Nephron progenitor cell (in vitro differentiated cells): ENCODE measurements at regions not wholly inside any gene's neighbourhood (a gene's known extent, or its start where the extent isn't known, plus 50 kb on each side); places are given as distances from the start of the nearest gene placed in this dataset.

Experiments used
- DNase-seq: peaks from one replicate; pipeline ENCODE4 v3.0.0; 2021
- H3K27ac Mint-ChIP-seq: 2 replicates; pipeline ENCODE4 v1.8.0; 2021; ENCODE audit warnings: mild to moderate bottlenecking, moderate library complexity, mixed read lengths
- H3K27me3 Mint-ChIP-seq: 2 replicates; pipeline ENCODE4 v1.8.0; 2021; ENCODE audit warnings: mild to moderate bottlenecking, low read depth, mixed read lengths; ENCODE audit not compliant: poor library complexity
- H3K36me3 Mint-ChIP-seq: 2 replicates; pipeline ENCODE4 v1.8.0; 2021; ENCODE audit warnings: low read depth, mixed read lengths
- H3K4me1 Mint-ChIP-seq: 2 replicates; pipeline ENCODE4 v1.8.0; 2021; ENCODE audit warnings: mixed read lengths
- H3K4me3 Mint-ChIP-seq: 2 replicates; pipeline ENCODE4 v1.8.0; 2021; ENCODE audit warnings: mild to moderate bottlenecking, moderate library complexity, mixed read lengths
- H3K9me3 Mint-ChIP-seq: 2 replicates; pipeline ENCODE4 v1.8.0; 2021; ENCODE audit warnings: mild to moderate bottlenecking, moderate library complexity, mixed read lengths
- CTCF ChIP-seq: fragments of 200-600 bp; sonication (generic); IDR thresholded peaks from 2 replicates; pipeline ENCODE4 v1.5.0; 2021; ENCODE audit warnings: antibody characterized with exemption

GRCh38 chr22:47376901-47377505 lies 614.6 kb downstream of the TBC1D22A start:
- Mint-ChIP-seq H3K9me3 (peaks cover 94% of the 10 kb centered on the region), H3K36me3 (peaks cover 9% of the 10 kb centered on the region), H3K4me1 (no peaks in the 10 kb centered on the region), H3K27me3 (peaks cover 8% of the 10 kb centered on the region), H3K27ac (no peak overlapping the region), H3K4me3 (no peak overlapping the region)
- DNase-seq = no peak
- TF ChIP-seq CTCF = no peak

DNA sequence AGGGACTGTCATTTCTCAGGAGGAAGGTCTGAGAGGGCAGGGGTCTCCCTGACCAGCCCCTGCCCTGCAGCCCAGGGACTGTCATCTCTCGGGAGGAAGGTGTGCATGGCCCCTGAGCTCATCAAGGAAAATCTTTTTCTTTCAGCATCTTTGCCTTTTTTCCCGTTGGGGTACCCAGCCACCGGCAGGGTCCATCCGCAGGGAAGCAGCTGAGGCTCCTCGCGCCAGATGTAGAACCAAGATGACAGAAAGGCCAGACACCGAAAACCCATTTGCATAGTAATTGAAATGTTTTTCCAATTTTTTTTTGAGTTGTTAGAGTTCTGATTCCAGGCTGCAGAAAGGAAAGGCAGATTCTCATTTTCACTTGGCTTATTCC lies 613.9 kb downstream of the TBC1D22A start:
- H3K4me3 Mint-ChIP-seq = no peak overlapping the region
- peaks cover 8% of the 10 kb centered on the region for H3K27me3 Mint-ChIP-seq
- H3K36me3 Mint-ChIP-seq = peaks cover 9% of the 10 kb centered on the region
- no peaks in the 10 kb centered on the region for H3K4me1 Mint-ChIP-seq
- TF ChIP-seq CTCF = no peak
- DNase-seq = no peak
- H3K9me3 Mint-ChIP-seq = peaks cover 94% of the 10 kb centered on the region
- H3K27ac Mint-ChIP-seq = no peak overlapping the region

- H3K27me3 Mint-ChIP-seq = peaks cover 8% of the 10 kb centered on the region
- H3K4me1 Mint-ChIP-seq = no peaks in the 10 kb centered on the region
- no peak overlapping the region for H3K4me3 Mint-ChIP-seq
- no peak for TF ChIP-seq CTCF
- H3K9me3 Mint-ChIP-seq = peaks cover 96% of the 10 kb centered on the region
- peaks cover 9% of the 10 kb centered on the region for H3K36me3 Mint-ChIP-seq
- DNase-seq = no peak
- H3K27ac Mint-ChIP-seq = no peak overlapping the region
Observed at GRCh38 chr22:47375621-47376321, 613.3 kb downstream of the TBC1D22A start.

GRCh38 chr22:47374901-47375575 lies 612.6 kb downstream of the TBC1D22A start:
- DNase-seq = no peak

GRCh38 chr22:47374273-47374771 lies 611.9 kb downstream of the TBC1D22A start:
- H3K27me3 Mint-ChIP-seq = peaks cover 8% of the 10 kb centered on the region
- peaks cover 9% of the 10 kb centered on the region for H3K36me3 Mint-ChIP-seq
- H3K4me3 Mint-ChIP-seq = no peak overlapping the region
- H3K9me3 Mint-ChIP-seq = peaks cover 96% of the 10 kb centered on the region
- no peaks in the 10 kb centered on the region for H3K4me1 Mint-ChIP-seq
- no peak overlapping the region for H3K27ac Mint-ChIP-seq
- no peak for TF ChIP-seq CTCF
- DNase-seq = no peak

More at GRCh38 chr22:47374901-47375575, 612.6 kb downstream of the TBC1D22A start:
- H3K36me3 Mint-ChIP-seq = peaks cover 9% of the 10 kb centered on the region
- peaks cover 8% of the 10 kb centered on the region for H3K27me3 Mint-ChIP-seq
- no peaks in the 10 kb centered on the region for H3K4me1 Mint-ChIP-seq
- H3K9me3 Mint-ChIP-seq = peaks cover 96% of the 10 kb centered on the region
- no peak for TF ChIP-seq CTCF
- H3K4me3 Mint-ChIP-seq = no peak overlapping the region
- no peak overlapping the region for H3K27ac Mint-ChIP-seq
